Uterus (tissue), 3 donors: ENCODE measurements at regions not wholly inside any gene's neighbourhood (a gene's known extent, or its start where the extent isn't known, plus 50 kb on each side); places are given as distances from the start of the nearest gene placed in this dataset.

Experiments used
- DNase-seq, 2 donors: peaks; one replicate each; pipeline ENCODE4 v3.0.0-alpha.2; 2019 to 2020
- H3K27ac ChIP-seq, 2 donors: fragments of 200-600 bp; sonication (generic); 1 replicate in 1 of 2; 2 replicates in 1 of 2; pipeline ENCODE4 v1.5.1; 2016 to 2018
- H3K27me3 ChIP-seq, 2 donors: fragments of 200-600 bp; sonication (generic); one replicate each; pipeline ENCODE4 v1.5.1; 2018 to 2019; ENCODE audit warnings: control low read depth in 1 of 2
- H3K36me3 ChIP-seq, 2 donors: fragments of 200-600 bp; sonication (generic); one replicate each; pipeline ENCODE4 v1.5.1; 2019; ENCODE audit warnings: control low read depth in 1 of 2
- H3K4me1 ChIP-seq, 2 donors: fragments of 200-600 bp; sonication (generic); one replicate each; pipeline ENCODE4 v1.5.1; 2018 to 2019; ENCODE audit warnings: control low read depth in 1 of 2
- H3K4me3 ChIP-seq, 2 donors: fragments of 200-600 bp; sonication (generic); 1 replicate in 1 of 2; 2 replicates in 1 of 2; pipeline ENCODE4 v1.5.1; 2018 to 2019; ENCODE audit warnings: mild to moderate bottlenecking in 1 of 2
- H3K9me3 ChIP-seq, 2 donors: fragments of 200-600 bp; sonication (generic); one replicate each; pipeline ENCODE4 v1.5.1; 2019; ENCODE audit warnings: control low read depth in 1 of 2
- CTCF ChIP-seq, 4 experiments: fragments of 200-600 bp in 2 of 4; fragments of 450-650 bp in 2 of 4; sonication (generic) in 2 of 4; IDR thresholded peaks; one replicate each; pipeline ENCODE4 v1.5.1; 2016 to 2019; ENCODE audit warnings: antibody characterized with exemption in 4 of 4, mild to moderate bottlenecking in 2 of 4, moderate library complexity in 1 of 4
- POLR2A ChIP-seq, 2 donors: fragments of 450-650 bp; IDR thresholded peaks; one replicate each; pipeline ENCODE4 v1.6.1; 2016; ENCODE audit warnings: antibody characterized with exemption in 2 of 2, mild to moderate bottlenecking in 1 of 2, moderate library complexity in 1 of 2
- intact Hi-C: fragments of 100-400 bp; cut with DNase I; formaldehyde crosslinking; loops from one replicate; pipeline ENCODE4 v1.15.1; 2023; ENCODE audit warnings: low total_unique reads
- donor health status: DM: yes; HTN: yes; CAD: no.

- TF ChIP-seq CTCF (IDR thresholded peaks at IDR 0.05) (no peak), POLR2A (IDR thresholded peaks at IDR 0.05) (no peak)
- DNase-seq: no peak
- Histone ChIP-seq H3K36me3 (no peaks in the 10 kb centered on the region), H3K4me3 (no peak overlapping the region), H3K4me1 (no peaks in the 10 kb centered on the region), H3K9me3 (no peaks in the 10 kb centered on the region), H3K27me3 (no peaks in the 10 kb centered on the region), H3K27ac (no peak overlapping the region)
- intact Hi-C loops: no loop called here
Observed at GRCh38 chr16:72615856-72616255, 432.1 kb downstream of the ZFHX3 start.

- intact Hi-C loops: no loop called here
- H3K27ac ChIP-seq: peak overlapping the region in 1 of 2 donors; percentile 42
- H3K9me3 ChIP-seq: no peaks in the 10 kb centered on the region
- H3K36me3 ChIP-seq: no peaks in the 10 kb centered on the region
- no peak for DNase-seq
- no peaks in the 10 kb centered on the region for H3K4me1 ChIP-seq
- no peak overlapping the region for H3K4me3 ChIP-seq
- no peaks in the 10 kb centered on the region for H3K27me3 ChIP-seq
- TF ChIP-seq CTCF (IDR thresholded peaks at IDR 0.05) (no peak), POLR2A (IDR thresholded peaks at IDR 0.05) (no peak)
Observed at GRCh38 chr16:72612718-72613117, 435.2 kb downstream of the ZFHX3 start.

- Histone ChIP-seq H3K27ac (peak overlapping the region; percentile 31 to 42), H3K4me1 (no peaks in the 10 kb centered on the region), H3K4me3 (no peak overlapping the region), H3K27me3 (no peaks in the 10 kb centered on the region), H3K36me3 (no peaks in the 10 kb centered on the region), H3K9me3 (no peaks in the 10 kb centered on the region)
- intact Hi-C loops: no loop called here
- no peak for TF ChIP-seq POLR2A (IDR thresholded peaks at IDR 0.05)
- no peak for TF ChIP-seq CTCF (IDR thresholded peaks at IDR 0.05)
- no peak for DNase-seq
Observed at GRCh38 chr16:72612256-72612655, 435.7 kb downstream of the ZFHX3 start.

GRCh38 chr16:72609933-72610332 lies 438.0 kb upstream of the PMFBP1 start:
- Histone ChIP-seq H3K27ac (no peak overlapping the region), H3K9me3 (no peaks in the 10 kb centered on the region), H3K36me3 (no peaks in the 10 kb centered on the region), H3K4me3 (no peak overlapping the region), H3K4me1 (no peaks in the 10 kb centered on the region), H3K27me3 (no peaks in the 10 kb centered on the region)
- intact Hi-C loops: loop anchor here (10.0 kb wide), 1 partner anchor 405 kb away; no protein-coding TSS in a partner anchor
- TF ChIP-seq POLR2A (IDR thresholded peaks at IDR 0.05): no peak
- no peak for TF ChIP-seq CTCF (IDR thresholded peaks at IDR 0.05)
- DNase-seq: no peak

- H3K36me3 ChIP-seq: no peaks in the 10 kb centered on the region
- H3K4me3 ChIP-seq: no peak overlapping the region
- H3K9me3 ChIP-seq: no peaks in the 10 kb centered on the region
- H3K27ac ChIP-seq: no peak overlapping the region
- no peaks in the 10 kb centered on the region for H3K4me1 ChIP-seq
- DNase-seq: no peak
- H3K27me3 ChIP-seq: no peaks in the 10 kb centered on the region
- intact Hi-C loops: loop anchor here (10.0 kb wide), 1 partner anchor 406 kb away; no protein-coding TSS in a partner anchor
- TF ChIP-seq POLR2A (IDR thresholded peaks at IDR 0.05) (no peak), CTCF (IDR thresholded peaks at IDR 0.05) (no peak)
Observed at GRCh38 chr16:72609066-72609465, 437.1 kb upstream of the PMFBP1 start.
